HL-60/S4 (cell line): ENCODE measurements at regions not wholly inside any gene's neighbourhood (a gene's known extent, or its start where the extent isn't known, plus 50 kb on each side); places are given as distances from the start of the nearest gene placed in this dataset.
"Not testable (repeated sequence)": the region's sequence is repeated elsewhere in the genome, so short reads cannot be mapped to it uniquely, and the experiment has no call there.

Experiments
- in situ Hi-C: fragments of 300-500 bp; cut with MboI; formaldehyde crosslinking; loops from 2 replicates; pipeline ENCODE4 v1.14.3; 2022; ENCODE audit warnings: low sequenced_read_pairs

DNA sequence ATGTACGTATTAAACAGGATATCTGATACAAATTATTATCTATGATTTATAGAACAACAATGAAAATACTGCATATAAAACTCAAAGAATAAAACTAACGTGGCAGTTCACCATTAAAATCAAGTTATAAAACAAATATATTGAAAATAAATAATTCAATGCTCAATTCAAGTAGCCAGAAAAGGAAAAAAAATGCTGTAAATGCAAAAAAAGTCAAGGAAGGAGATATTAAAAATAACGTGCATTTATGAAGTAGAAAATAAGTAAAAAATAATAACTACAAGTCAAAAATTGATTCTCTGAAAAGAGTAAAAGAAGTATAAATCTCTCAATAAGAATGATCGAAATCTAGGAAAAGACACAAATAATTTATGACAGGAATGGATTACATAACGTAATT, 460.5 kb upstream of the CD180 start:
- in situ Hi-C loops, result no loop called here

DNA sequence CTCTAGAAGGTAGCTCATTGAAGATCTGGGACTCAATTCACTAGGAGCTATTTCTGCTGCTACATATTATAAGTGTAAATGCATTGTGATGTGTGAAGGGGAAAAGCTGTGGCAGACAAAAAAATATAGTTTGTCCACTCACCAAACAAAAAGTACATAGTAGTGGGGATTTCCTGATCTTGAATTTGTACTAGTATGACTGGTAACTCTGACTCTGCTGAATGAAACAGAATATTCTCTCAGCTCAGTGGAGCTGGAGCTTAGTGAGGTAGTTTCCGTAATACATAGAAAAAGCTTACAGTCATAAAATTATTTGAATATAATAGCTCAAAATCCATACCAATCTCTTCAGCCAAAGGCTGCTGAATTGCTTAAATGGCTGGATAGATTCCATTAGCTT, 455.6 kb upstream of the CD180 start:
- in situ Hi-C loops, result no loop called here

DNA sequence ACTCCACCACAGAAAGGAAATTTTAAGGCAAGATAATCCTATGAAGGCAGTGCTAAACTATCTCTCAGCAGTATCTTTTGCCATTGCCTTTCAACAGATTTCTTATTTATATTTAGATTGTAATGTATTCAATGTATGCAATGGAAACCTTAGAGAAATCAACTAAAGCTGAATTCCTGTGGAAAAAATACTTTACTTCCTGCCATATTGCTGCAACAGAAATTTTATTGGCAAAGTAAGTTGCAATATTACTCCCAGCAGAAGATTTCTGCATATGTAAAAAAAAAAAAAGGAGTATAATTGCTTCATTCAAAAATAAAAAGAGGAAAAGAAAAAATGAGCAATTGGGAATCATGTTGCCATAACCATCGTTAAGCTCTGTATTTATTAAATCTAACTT, 454.6 kb upstream of the CD180 start:
- in situ Hi-C loops, result no loop called here

- in situ Hi-C loops, result no loop called here
Observed at GRCh38 chr5:67648201-67648671, 451.6 kb upstream of the CD180 start.

- in situ Hi-C loops, result no loop called here
Observed at GRCh38 chr5:67647772-67648171, 451.2 kb upstream of the CD180 start.

DNA sequence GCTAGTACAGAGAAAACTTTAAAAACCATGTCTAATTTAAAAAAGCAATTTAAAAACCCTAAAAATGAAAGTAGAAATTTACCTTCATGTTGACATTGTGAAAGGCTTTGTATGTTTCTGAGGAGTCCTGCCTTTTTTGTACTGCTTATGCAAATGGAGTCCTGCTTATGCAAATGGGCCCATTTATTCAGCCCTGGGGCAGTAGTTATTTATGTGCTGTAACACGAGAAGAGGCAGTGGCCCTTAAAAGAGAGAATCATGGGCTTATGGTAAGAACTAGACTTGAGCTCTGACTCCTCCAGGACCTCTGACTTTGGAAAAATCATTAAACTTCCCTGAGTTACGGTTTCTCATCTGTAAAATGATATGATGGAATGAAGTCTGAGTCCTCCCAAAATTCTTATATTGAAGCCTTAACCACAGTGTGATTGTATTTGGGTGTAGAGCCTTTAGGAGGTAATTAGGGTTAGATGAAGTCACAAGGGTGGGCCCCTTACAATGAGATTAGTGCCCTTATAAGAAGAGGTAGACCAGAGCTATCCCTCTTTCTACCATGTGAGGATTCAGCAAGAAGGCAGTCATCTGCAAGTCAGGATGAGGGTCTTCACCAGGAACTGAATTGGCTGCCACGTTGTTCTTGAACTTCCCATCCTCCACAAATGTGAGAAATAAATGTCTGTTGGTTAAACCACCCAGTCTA, 447.8 kb upstream of the CD180 start:
- in situ Hi-C loops, result no loop called here

GRCh38 chr5:67643536-67643935, 446.9 kb upstream of the CD180 start:
- in situ Hi-C loops, result no loop called here

DNA sequence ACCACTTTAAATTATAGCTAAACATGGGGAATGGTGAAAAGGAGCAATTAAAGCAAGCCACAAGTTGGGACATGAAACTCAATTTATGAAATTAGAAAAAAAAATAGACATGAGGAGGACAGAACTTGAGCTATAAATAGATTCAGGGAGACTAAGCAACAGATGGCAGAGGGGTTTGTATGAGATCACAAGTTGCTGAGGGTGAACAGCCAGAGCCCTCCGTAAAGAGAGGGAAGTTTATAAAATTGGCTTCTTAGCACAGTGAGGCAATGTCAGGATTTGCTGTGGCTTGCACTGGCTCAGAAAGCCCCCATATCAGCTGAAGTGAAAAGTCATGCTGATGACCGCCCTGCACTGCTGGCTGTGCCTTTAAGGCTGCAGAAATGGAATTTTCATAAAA, 443.4 kb upstream of the CD180 start:
- in situ Hi-C loops, result no loop called here

DNA sequence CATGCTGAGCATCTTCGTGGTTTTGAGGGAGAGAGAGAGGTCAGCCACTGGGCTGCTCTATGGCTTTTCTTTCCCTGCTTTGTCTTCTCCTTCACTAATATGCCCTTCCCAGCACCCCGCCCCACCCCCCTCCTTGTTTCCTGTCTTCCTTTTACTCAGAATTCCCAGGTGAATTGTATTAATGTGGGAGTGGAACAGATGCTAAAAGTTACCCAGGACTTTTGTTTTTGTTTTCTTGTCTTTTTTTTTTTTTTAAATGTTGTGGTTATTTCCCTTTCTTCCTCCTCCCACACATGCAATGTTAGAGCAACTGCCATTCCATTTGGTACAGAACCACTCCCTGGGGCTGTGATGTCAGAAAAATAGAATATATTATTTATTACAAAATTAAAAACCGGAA, 442.7 kb upstream of the CD180 start:
- in situ Hi-C loops, result no loop called here

- in situ Hi-C loops, result no loop called here
Observed at GRCh38 chr5:67636850-67637524, 440.4 kb upstream of the CD180 start.

DNA sequence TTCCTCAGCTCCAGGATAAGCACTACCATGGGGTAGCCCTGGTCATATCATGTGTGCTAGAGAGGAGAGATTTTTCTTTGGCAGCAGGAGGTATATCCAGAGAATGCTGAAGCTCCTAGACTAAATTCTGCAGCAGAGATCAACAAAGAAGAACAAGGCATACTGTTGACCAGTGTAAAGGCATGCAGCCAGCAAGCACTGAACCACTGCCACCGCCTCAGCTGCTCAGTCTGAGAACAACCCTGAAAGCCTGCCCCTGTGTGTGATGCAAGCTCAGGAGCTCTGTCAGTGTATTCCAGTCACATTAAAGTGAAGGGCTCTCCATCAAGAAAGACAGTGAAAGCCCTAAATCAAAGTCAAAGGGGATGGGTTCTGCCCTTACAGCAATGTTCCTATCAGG, 439.5 kb upstream of the CD180 start:
- in situ Hi-C loops, result no loop called here

- in situ Hi-C loops, result not testable (repeated sequence)
Observed at GRCh38 chr5:67627079-67627478, 430.5 kb upstream of the CD180 start.

GRCh38 chr5:67623078-67623477, 426.5 kb upstream of the CD180 start:
- in situ Hi-C loops, result no loop called here

DNA sequence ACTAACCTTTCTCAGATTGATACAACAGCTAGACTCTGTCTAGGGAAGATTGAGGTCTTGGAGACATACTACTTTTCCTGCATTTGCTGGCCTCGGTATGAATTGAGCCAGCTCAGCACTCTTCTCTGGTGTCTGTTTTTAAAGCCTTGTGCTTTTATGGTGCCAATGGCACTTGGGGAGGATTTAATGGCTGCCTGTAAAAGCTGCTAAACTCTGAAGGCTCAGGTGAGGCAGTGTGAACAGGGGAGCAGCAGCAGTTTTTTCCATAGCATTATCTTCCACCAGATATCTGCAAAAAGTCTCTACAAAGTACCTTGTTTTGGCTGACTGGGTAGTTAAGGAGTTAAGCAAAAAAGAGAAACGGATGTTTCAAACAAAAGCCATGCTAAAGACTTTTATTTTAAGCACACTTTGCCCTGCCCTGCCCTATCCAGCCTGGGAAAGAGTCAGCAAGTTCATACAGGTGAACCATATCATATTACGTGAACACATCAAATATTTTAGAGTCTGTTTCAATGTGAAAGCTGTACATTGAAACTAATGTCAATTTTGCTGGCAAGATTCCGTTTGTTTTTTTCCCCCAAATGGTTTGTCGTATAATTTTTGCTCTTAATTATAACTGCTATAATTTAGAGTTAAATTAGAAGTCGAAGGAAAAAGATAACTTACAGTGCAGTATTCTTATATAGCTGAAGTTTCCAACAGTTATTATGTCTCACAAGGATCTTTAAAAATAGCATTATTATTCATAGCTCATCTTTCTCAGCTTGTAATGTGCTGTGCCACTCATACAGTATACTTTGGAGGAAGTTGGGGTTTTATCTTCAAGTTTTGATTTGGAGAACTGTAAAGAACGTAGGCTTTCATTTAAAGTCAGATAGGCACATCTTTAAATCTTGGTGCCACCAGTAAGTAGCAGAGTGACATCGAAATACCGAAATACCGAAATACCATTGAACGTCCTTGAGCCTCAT, 424.1 kb upstream of the CD180 start:
- in situ Hi-C loops, result no loop called here

DNA sequence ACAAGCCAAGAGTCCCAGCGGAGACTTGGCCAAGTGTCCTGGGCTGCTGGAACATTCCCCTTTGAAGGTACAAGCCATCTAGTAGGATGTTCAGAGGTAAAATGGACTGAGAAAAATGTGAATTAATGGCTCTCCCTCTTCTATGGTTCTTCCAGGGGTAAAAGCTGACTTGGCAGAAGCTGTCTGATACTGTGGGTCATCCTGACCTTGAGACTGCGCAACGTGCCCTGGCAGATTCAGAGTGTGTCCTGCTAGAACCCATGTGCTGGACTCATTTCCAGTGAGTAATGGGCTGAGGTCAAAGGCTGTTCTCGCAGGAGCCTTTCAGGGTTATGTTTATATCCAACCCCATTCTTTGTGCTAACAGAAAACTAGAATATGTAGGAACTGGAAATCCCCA, 423.0 kb upstream of the CD180 start:
- in situ Hi-C loops, result no loop called here

DNA sequence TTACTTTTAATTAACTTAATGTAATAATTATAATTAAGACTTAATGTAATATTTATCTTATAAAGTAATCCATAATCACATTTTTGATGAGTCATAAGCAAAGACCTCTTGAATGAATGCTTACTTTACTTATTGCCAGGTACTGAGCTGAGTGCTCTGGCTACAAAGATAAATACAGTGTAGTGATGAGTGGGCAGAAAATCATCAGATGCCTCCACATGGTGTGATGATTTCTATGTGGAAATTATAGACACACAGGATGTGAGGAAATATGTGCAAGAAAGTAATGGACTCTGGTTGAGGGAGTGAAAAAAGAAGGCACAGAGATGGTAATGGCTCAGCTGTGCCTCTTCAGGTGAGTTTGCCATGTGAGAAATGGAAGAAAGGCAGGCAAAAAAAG, 422.6 kb upstream of the CD180 start:
- in situ Hi-C loops, result no loop called here

GRCh38 chr5:67617051-67617450, 420.5 kb upstream of the CD180 start:
- in situ Hi-C loops, result no loop called here

GRCh38 chr5:67612961-67613360, 416.4 kb upstream of the CD180 start:
- in situ Hi-C loops, result no loop called here

GRCh38 chr5:67610186-67610912, 413.8 kb upstream of the CD180 start:
- in situ Hi-C loops, result no loop called here

GRCh38 chr5:67607958-67608357, 411.4 kb upstream of the CD180 start:
- in situ Hi-C loops, result no loop called here

DNA sequence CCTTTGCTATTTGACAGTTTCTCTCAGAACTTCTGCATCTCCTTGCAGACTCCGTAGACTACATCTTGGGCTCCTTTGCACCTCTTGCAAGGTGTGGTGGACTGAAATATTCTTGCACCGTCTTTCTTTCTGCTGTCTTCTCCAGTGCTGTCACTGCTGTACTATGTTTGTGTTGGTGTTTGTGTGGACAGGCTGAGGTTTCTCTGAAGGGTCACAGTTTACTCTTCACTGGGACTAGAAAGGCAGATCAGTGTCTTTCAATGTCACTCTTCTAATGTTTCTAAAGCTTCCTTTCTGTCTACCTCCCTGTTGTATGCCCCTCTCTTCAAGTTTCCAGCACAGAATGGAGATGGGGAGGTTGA, 410.0 kb upstream of the CD180 start:
- in situ Hi-C loops, result no loop called here
